ENCODE measurements at regions not wholly inside any gene's neighbourhood (a gene's known extent, or its start where the extent isn't known, plus 50 kb on each side); places are given as distances from the start of the nearest gene placed in this dataset.

GRCh38 chr2:134109246-134109645 lies 144.6 kb upstream of the MGAT5 start:
- H3K4me1 ChIP-seq (ENCODE audit: control insufficient read depth in 2 of 2, insufficient read depth in 2 of 2, low read length in 2 of 2) = no peaks in the 10 kb centered on the region
- no peak overlapping the region for H3K4me3 ChIP-seq (ENCODE audit: low read length)
- no peaks in the 10 kb centered on the region for H3K36me3 ChIP-seq (ENCODE audit: control insufficient read depth in 2 of 3, insufficient read depth in 3 of 3, low read length in 3 of 3)
- ChIA-PET POLR2A (no interaction called here), CTCF (no interaction called here)
- H3K27me3 ChIP-seq (ENCODE audit: control insufficient read depth in 2 of 2, insufficient read depth in 2 of 2, low read length in 2 of 2) = no peaks in the 10 kb centered on the region
- ATAC-seq (no peak), DNase-seq (no peak)
- no peak overlapping the region for H3K27ac Mint-ChIP-seq
- H3K9me3 ChIP-seq (ENCODE audit: control insufficient read depth in 2 of 3, low read length in 3 of 3) = no peaks in the 10 kb centered on the region
- intact Hi-C loops (cut with micrococcal nuclease) = no loop called here
- peaks cover 0 to 9% (median 7%) of the 10 kb centered on the region in 7 donors for H3K4me1 Mint-ChIP-seq
- no peak overlapping the region for H3K27ac ChIP-seq (ENCODE audit: low read depth, low read length)
- no peak overlapping the region for H3K4me3 Mint-ChIP-seq
- H3K27me3 Mint-ChIP-seq = peaks cover 0 to 20% (median 0%) of the 10 kb centered on the region in 5 donors
- H3K36me3 Mint-ChIP-seq = peaks cover 0 to 6% (median 0%) of the 10 kb centered on the region in 5 donors
- peaks cover 0 to 11% (median 3%) of the 10 kb centered on the region in 11 donors for H3K9me3 Mint-ChIP-seq

DNA sequence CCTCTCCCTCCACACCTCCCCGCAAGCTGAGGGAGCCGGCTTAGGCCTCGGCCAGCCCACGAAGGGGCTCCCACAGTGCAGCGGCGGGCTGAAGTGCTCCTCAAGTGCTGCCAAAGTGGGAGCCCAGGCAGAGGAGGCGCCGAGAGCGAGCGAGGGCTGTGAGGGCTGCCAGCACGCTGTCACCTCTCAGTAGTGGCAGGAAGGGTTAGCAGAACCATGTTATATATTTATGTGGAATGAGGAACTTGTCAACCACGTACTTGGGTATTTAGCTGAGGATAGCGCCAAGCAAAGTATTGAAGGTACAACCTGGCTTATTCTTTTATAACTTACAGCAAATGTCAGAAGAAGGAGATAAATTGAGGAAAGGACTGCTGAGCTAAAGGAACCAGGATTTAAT lies 144.1 kb upstream of the MGAT5 start:
- Histone ChIP-seq H3K27me3 (ENCODE audit: control insufficient read depth in 2 of 2, insufficient read depth in 2 of 2, low read length in 2 of 2) (no peaks in the 10 kb centered on the region), H3K9me3 (ENCODE audit: control insufficient read depth in 2 of 3, low read length in 3 of 3) (no peaks in the 10 kb centered on the region), H3K36me3 (ENCODE audit: control insufficient read depth in 2 of 3, insufficient read depth in 3 of 3, low read length in 3 of 3) (no peaks in the 10 kb centered on the region), H3K4me3 (ENCODE audit: low read length) (no peak overlapping the region), H3K4me1 (ENCODE audit: control insufficient read depth in 2 of 2, insufficient read depth in 2 of 2, low read length in 2 of 2) (no peaks in the 10 kb centered on the region), H3K27ac (ENCODE audit: low read depth, low read length) (no peak overlapping the region)
- Mint-ChIP-seq H3K27ac (no peak overlapping the region), H3K36me3 (peaks cover 0 to 5% (median 0%) of the 10 kb centered on the region in 5 donors), H3K9me3 (peaks cover 0 to 10% (median 3%) of the 10 kb centered on the region in 11 donors), H3K4me3 (no peak overlapping the region), H3K4me1 (peaks cover 0 to 7% (median 4%) of the 10 kb centered on the region in 7 donors), H3K27me3 (peaks cover 0 to 25% (median 0%) of the 10 kb centered on the region in 5 donors)
- CTCF ChIA-PET = no interaction called here
- intact Hi-C loops (cut with micrococcal nuclease) = loop anchor here in 1 of 2 donors (10.0 kb wide), 1 partner anchor 1845 kb away; no protein-coding TSS in a partner anchor
- DNase-seq = no peak
- POLR2A ChIA-PET = interaction anchor here (0.6 kb wide), 1 partner anchor 134 kb away, joined by 3 read pairs; no protein-coding TSS in a partner anchor
- ATAC-seq = no peak

DNA sequence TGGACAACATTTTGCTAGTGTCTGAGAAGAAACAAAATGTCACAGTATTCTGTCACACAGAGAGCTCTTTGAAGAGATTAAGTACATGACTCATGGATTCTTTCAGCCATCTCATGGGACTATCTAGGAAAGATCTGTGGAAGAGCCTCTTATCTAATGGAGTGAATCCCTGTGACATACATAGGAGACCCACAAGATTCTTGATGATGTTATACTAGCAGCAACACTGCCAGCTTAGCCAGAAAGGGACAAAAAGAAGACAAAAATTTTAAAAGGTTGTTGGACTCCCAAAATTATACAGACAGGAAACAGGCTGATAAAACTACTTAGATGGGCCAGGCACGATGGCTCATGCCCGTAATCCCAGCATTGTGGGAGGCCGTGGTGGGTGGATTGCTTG lies 143.3 kb upstream of the MGAT5 start:
- no peak overlapping the region for H3K4me3 ChIP-seq (ENCODE audit: low read length)
- peaks cover 0 to 29% (median 0%) of the 10 kb centered on the region in 5 donors for H3K27me3 Mint-ChIP-seq
- peaks cover 0 to 9% (median 2%) of the 10 kb centered on the region in 11 donors for H3K9me3 Mint-ChIP-seq
- H3K36me3 Mint-ChIP-seq = peaks cover 0 to 4% (median 0%) of the 10 kb centered on the region in 5 donors
- no peaks in the 10 kb centered on the region for H3K4me1 ChIP-seq (ENCODE audit: control insufficient read depth in 2 of 2, insufficient read depth in 2 of 2, low read length in 2 of 2)
- no peaks in the 10 kb centered on the region for H3K9me3 ChIP-seq (ENCODE audit: control insufficient read depth in 2 of 3, low read length in 3 of 3)
- no peak overlapping the region for H3K27ac ChIP-seq (ENCODE audit: low read depth, low read length)
- H3K4me3 Mint-ChIP-seq = no peak overlapping the region
- H3K36me3 ChIP-seq (ENCODE audit: control insufficient read depth in 2 of 3, insufficient read depth in 3 of 3, low read length in 3 of 3) = no peaks in the 10 kb centered on the region
- CTCF ChIA-PET = no interaction called here
- no peaks in the 10 kb centered on the region for H3K27me3 ChIP-seq (ENCODE audit: control insufficient read depth in 2 of 2, insufficient read depth in 2 of 2, low read length in 2 of 2)
- H3K27ac Mint-ChIP-seq = no peak overlapping the region
- no peak for ATAC-seq
- intact Hi-C loops (cut with micrococcal nuclease) = loop anchor here in 1 of 2 donors (10.0 kb wide), 1 partner anchor 1846 kb away; no protein-coding TSS in a partner anchor
- POLR2A ChIA-PET = no interaction called here
- no peak for DNase-seq
- H3K4me1 Mint-ChIP-seq = peaks cover 0 to 4% (median 0%) of the 10 kb centered on the region in 7 donors

GRCh38 chr2:134117676-134118075 lies 136.2 kb upstream of the MGAT5 start:
- no peak for ATAC-seq
- Mint-ChIP-seq H3K27me3 (peaks cover 0 to 26% (median 0%) of the 10 kb centered on the region in 5 donors), H3K9me3 (no peaks in the 10 kb centered on the region), H3K27ac (no peak overlapping the region), H3K4me1 (peaks cover 23 to 31% (median 27%) of the 10 kb centered on the region in 7 donors), H3K4me3 (no peak overlapping the region), H3K36me3 (peaks cover 0 to 4% (median 0%) of the 10 kb centered on the region in 5 donors)
- ChIA-PET POLR2A (interaction anchor here (0.7 to 4.2 kb wide), 6 partner anchors 64 to 800 kb away, joined by 3 to 35 read pairs (median 3); no protein-coding TSS in a partner anchor), CTCF (interaction anchor here (0.6 to 6.4 kb wide), 20 partner anchors 63 to 1704 kb away, joined by 3 to 102 read pairs (median 4); no protein-coding TSS in a partner anchor)
- H3K4me1 ChIP-seq (ENCODE audit: control insufficient read depth in 2 of 2, insufficient read depth in 2 of 2, low read length in 2 of 2) = peaks cover 12 to 24% of the 10 kb centered on the region in 2 donors
- no peak overlapping the region for H3K4me3 ChIP-seq (ENCODE audit: low read length)
- H3K9me3 ChIP-seq (ENCODE audit: control insufficient read depth in 2 of 3, low read length in 3 of 3) = no peaks in the 10 kb centered on the region
- H3K27me3 ChIP-seq (ENCODE audit: control insufficient read depth in 2 of 2, insufficient read depth in 2 of 2, low read length in 2 of 2) = no peaks in the 10 kb centered on the region
- no peak for DNase-seq
- intact Hi-C loops (cut with micrococcal nuclease) = loop anchor here (1.0 to 10.0 kb wide), 16 partner anchors 63 to 1853 kb away; partner anchors contain the start of genes R3HDM1 (in 1 of the 2), RAB3GAP1 (in 1 of the 2) and ZRANB3 (in 1 of the 2)
- peaks cover 0 to 11% (median 0%) of the 10 kb centered on the region in 3 experiments for H3K36me3 ChIP-seq (ENCODE audit: control insufficient read depth in 2 of 3, insufficient read depth in 3 of 3, low read length in 3 of 3)
- H3K27ac ChIP-seq (ENCODE audit: low read depth, low read length) = no peak overlapping the region

- no peak overlapping the region for H3K27ac ChIP-seq (ENCODE audit: low read depth, low read length)
- Mint-ChIP-seq H3K4me1 (peaks cover 30 to 39% (median 35%) of the 10 kb centered on the region in 7 donors), H3K27ac (peak overlapping the region in 5 of 9 donors; percentile 82 to 99 (median 86)), H3K4me3 (peak overlapping the region; percentile 82 to 99 (median 96)), H3K27me3 (peaks cover 0 to 21% (median 0%) of the 10 kb centered on the region in 5 donors), H3K9me3 (no peaks in the 10 kb centered on the region), H3K36me3 (peaks cover 0 to 4% (median 0%) of the 10 kb centered on the region in 5 donors)
- peak overlapping the region; percentile 93 for H3K4me3 ChIP-seq (ENCODE audit: low read length)
- ChIA-PET POLR2A (interaction anchor here (0.7 to 4.2 kb wide), 7 partner anchors 63 to 799 kb away, joined by 3 to 35 read pairs (median 3); no protein-coding TSS in a partner anchor), CTCF (interaction anchor here (0.6 to 6.4 kb wide), 29 partner anchors 10 to 783 kb away, joined by 3 to 102 read pairs (median 4); no protein-coding TSS in a partner anchor)
- no peaks in the 10 kb centered on the region for H3K9me3 ChIP-seq (ENCODE audit: control insufficient read depth in 2 of 3, low read length in 3 of 3)
- peaks cover 0 to 11% (median 0%) of the 10 kb centered on the region in 3 experiments for H3K36me3 ChIP-seq (ENCODE audit: control insufficient read depth in 2 of 3, insufficient read depth in 3 of 3, low read length in 3 of 3)
- intact Hi-C loops (cut with micrococcal nuclease) = loop anchor here (1.0 to 10.0 kb wide), 19 partner anchors 62 to 1854 kb away; partner anchors contain the start of genes CCNT2 (in 2 of the 2), R3HDM1 (in 1 of the 2), RAB3GAP1 (in 1 of the 2) and ZRANB3 (in 1 of the 2)
- DNase-seq (peak; percentile 37 to 86 (median 79)), ATAC-seq (peak; percentile 64)
- H3K4me1 ChIP-seq (ENCODE audit: control insufficient read depth in 2 of 2, insufficient read depth in 2 of 2, low read length in 2 of 2) = peaks cover 15 to 32% of the 10 kb centered on the region in 2 donors
- H3K27me3 ChIP-seq (ENCODE audit: control insufficient read depth in 2 of 2, insufficient read depth in 2 of 2, low read length in 2 of 2) = no peaks in the 10 kb centered on the region
These were observed 135.4 kb upstream of the MGAT5 start for GRCh38 chr2:134118279-134119116.

DNA sequence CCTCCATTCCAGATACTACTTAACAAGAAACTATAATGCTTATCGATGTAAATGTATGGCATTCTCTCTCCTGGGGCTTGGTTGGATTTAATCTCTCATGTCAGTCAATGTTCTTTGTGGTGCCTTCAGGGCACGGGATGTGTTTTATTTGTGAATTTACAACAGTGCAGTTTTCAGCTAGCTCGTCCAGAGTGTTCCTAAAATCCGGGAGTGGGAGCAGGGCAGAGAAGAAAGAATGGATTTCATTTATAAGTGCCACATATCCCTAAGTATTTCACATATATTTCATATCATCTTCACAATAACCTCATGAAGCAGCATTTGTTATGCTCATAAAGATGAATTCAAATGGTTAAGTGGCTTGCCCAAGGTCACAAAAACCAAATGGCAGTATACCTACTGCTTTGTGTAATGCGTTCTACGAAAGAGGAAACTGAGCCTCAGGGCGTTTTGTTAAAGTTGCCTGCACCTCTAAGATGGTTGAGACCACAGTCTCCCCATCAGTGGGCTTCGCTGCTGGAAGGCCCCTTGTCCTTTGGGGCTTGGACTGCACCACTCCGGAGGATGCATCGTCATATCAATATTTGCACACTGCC lies 134.7 kb upstream of the MGAT5 start:
- Histone ChIP-seq H3K27ac (ENCODE audit: low read depth, low read length) (no peak overlapping the region), H3K4me3 (ENCODE audit: low read length) (peak overlapping the region; percentile 93), H3K9me3 (ENCODE audit: control insufficient read depth in 2 of 3, low read length in 3 of 3) (no peaks in the 10 kb centered on the region), H3K27me3 (ENCODE audit: control insufficient read depth in 2 of 2, insufficient read depth in 2 of 2, low read length in 2 of 2) (no peaks in the 10 kb centered on the region), H3K36me3 (ENCODE audit: control insufficient read depth in 2 of 3, insufficient read depth in 3 of 3, low read length in 3 of 3) (peaks cover 0 to 11% (median 0%) of the 10 kb centered on the region in 3 experiments), H3K4me1 (ENCODE audit: control insufficient read depth in 2 of 2, insufficient read depth in 2 of 2, low read length in 2 of 2) (peaks cover 15 to 37% of the 10 kb centered on the region in 2 donors)
- DNase-seq (no peak), ATAC-seq (peak; percentile 1)
- ChIA-PET POLR2A (interaction anchor here (0.7 to 4.2 kb wide), 9 partner anchors 80 to 800 kb away, joined by 3 to 35 read pairs (median 3); partner anchors contain the start of gene CCNT2), CTCF (interaction anchor here (0.8 to 6.4 kb wide), 25 partner anchors 9 to 332 kb away, joined by 3 to 102 read pairs (median 4); no protein-coding TSS in a partner anchor)
- intact Hi-C loops (cut with micrococcal nuclease) = loop anchor here (1.0 to 10.0 kb wide), 14 partner anchors 62 to 1854 kb away; partner anchors contain the start of genes CCNT2 (in 2 of the 2), R3HDM1 (in 1 of the 2), RAB3GAP1 (in 1 of the 2) and ZRANB3 (in 1 of the 2)
- H3K4me3 Mint-ChIP-seq = peak overlapping the region; percentile 82 to 99 (median 96)
- H3K9me3 Mint-ChIP-seq = no peaks in the 10 kb centered on the region
- peaks cover 0 to 4% (median 0%) of the 10 kb centered on the region in 5 donors for H3K36me3 Mint-ChIP-seq
- peaks cover 0 to 17% (median 0%) of the 10 kb centered on the region in 5 donors for H3K27me3 Mint-ChIP-seq
- peaks cover 36 to 46% (median 43%) of the 10 kb centered on the region in 7 donors for H3K4me1 Mint-ChIP-seq
- peak overlapping the region; percentile 82 to 99 (median 96) for H3K27ac Mint-ChIP-seq
